ENCODE measurements at regions not wholly inside any gene's neighbourhood (a gene's known extent, or its start where the extent isn't known, plus 50 kb on each side); places are given as distances from the start of the nearest gene placed in this dataset.
"Not testable (repeated sequence)": the region's sequence is repeated elsewhere in the genome, so short reads cannot be mapped to it uniquely, and the experiment has no call there.

- no peak for DNase-seq (ENCODE audit: low spot score)
Observed at GRCh38 chr20:54746796-54747195, 271.4 kb downstream of the DOK5 start.

- DNase-seq (ENCODE audit: low spot score): no peak
Observed at GRCh38 chr20:54745780-54746179, 270.4 kb downstream of the DOK5 start.

GRCh38 chr20:54744097-54744496 lies 268.7 kb downstream of the DOK5 start:
- DNase-seq (ENCODE audit: low spot score): no peak

GRCh38 chr20:54742193-54742592 lies 266.8 kb downstream of the DOK5 start:
- DNase-seq (ENCODE audit: low spot score): no peak

- no peak for DNase-seq (ENCODE audit: low spot score)
Observed at GRCh38 chr20:54736421-54736820, 261.0 kb downstream of the DOK5 start.

- no peak for DNase-seq (ENCODE audit: low spot score)
Observed at GRCh38 chr20:54733687-54734086, 258.3 kb downstream of the DOK5 start.

GRCh38 chr20:54727490-54727889 lies 252.1 kb downstream of the DOK5 start:
- no peak for DNase-seq (ENCODE audit: low spot score)

- peak; percentile 8 for DNase-seq (ENCODE audit: low spot score)
Observed at GRCh38 chr20:54726687-54727300, 251.4 kb downstream of the DOK5 start.

GRCh38 chr20:54725266-54725665 lies 249.9 kb downstream of the DOK5 start:
- not testable (repeated sequence) for DNase-seq (ENCODE audit: low spot score)

- DNase-seq (ENCODE audit: low spot score): no peak
Observed at GRCh38 chr20:54723723-54724122, 248.3 kb downstream of the DOK5 start.

GRCh38 chr20:54717983-54718382 lies 242.6 kb downstream of the DOK5 start:
- DNase-seq (ENCODE audit: low spot score): no peak

- DNase-seq (ENCODE audit: low spot score): no peak
Observed at GRCh38 chr20:54716790-54717189, 241.4 kb downstream of the DOK5 start.

GRCh38 chr20:54716174-54716747 lies 240.9 kb downstream of the DOK5 start:
- DNase-seq (ENCODE audit: low spot score): no peak

GRCh38 chr20:54714817-54715216 lies 239.4 kb downstream of the DOK5 start:
- no peak for DNase-seq (ENCODE audit: low spot score)

GRCh38 chr20:54713727-54714126 lies 238.3 kb downstream of the DOK5 start:
- no peak for DNase-seq (ENCODE audit: low spot score)

- no peak for DNase-seq (ENCODE audit: low spot score)
Observed at GRCh38 chr20:54711071-54711470, 235.7 kb downstream of the DOK5 start.

GRCh38 chr20:54710341-54710740 lies 234.9 kb downstream of the DOK5 start:
- DNase-seq (ENCODE audit: low spot score): no peak

- DNase-seq (ENCODE audit: low spot score): no peak
Observed at GRCh38 chr20:54708229-54708628, 232.8 kb downstream of the DOK5 start.

- DNase-seq (ENCODE audit: low spot score): no peak
Observed at GRCh38 chr20:54707801-54708200, 232.4 kb downstream of the DOK5 start.

GRCh38 chr20:54706581-54706980 lies 231.2 kb downstream of the DOK5 start:
- DNase-seq (ENCODE audit: low spot score): no peak

GRCh38 chr20:54704032-54704635 lies 228.7 kb downstream of the DOK5 start:
- no peak for DNase-seq (ENCODE audit: low spot score)
